Kidney (tissue), 13 donors: ENCODE measurements at regions not wholly inside any gene's neighbourhood (a gene's known extent, or its start where the extent isn't known, plus 50 kb on each side); places are given as distances from the start of the nearest gene placed in this dataset.
"Not testable (repeated sequence)": the region's sequence is repeated elsewhere in the genome, so short reads cannot be mapped to it uniquely, and the experiment has no call there.

Experiments
- DNase-seq, 5 donors: peaks; one replicate each; pipeline ENCODE4 v3.0.0-alpha.2; 2013 to 2020
- FAIRE-seq: peaks from 2 replicates; lab custom pipeline; 2012; peaks lifted over from hg19 to GRCh38; lab: Jason Lieb, UNC
- H3K27ac ChIP-seq, 2 donors: one replicate each; pipeline ENCODE4 v1.7.0; 2013; ENCODE audit warnings: low read depth in 2 of 2, low read length in 2 of 2, inconsistent platforms in 1 of 2
- H3K27me3 ChIP-seq: one replicate; pipeline ENCODE4 v1.7.1; 2013; ENCODE audit warnings: low read length, inconsistent platforms; ENCODE audit not compliant: control insufficient read depth, insufficient read depth
- H3K36me3 ChIP-seq, 3 donors: one replicate each; pipeline versions ENCODE4 v1.7.0 to v1.7.1; 2013; ENCODE audit warnings: low read length in 3 of 3, control low read depth in 1 of 3, inconsistent platforms in 1 of 3; ENCODE audit not compliant: insufficient read depth in 3 of 3, control insufficient read depth in 2 of 3
- H3K4me1 ChIP-seq, 3 donors: one replicate each; pipeline versions ENCODE4 v1.7.0 to v1.7.1; 2013; ENCODE audit warnings: low read length in 3 of 3, inconsistent platforms in 1 of 3, low read depth in 1 of 3; ENCODE audit not compliant: control insufficient read depth in 2 of 3, insufficient read depth in 2 of 3
- H3K4me3 ChIP-seq, 3 donors: one replicate each; pipeline versions ENCODE4 v1.7.0 to v1.8.1; 2013; ENCODE audit warnings: low read length in 3 of 3, control low read depth in 1 of 3, inconsistent platforms in 1 of 3
- H3K9ac ChIP-seq, 3 donors: one replicate each; pipeline versions ENCODE4 v1.7.0 to v1.7.1; 2013; ENCODE audit warnings: low read length in 3 of 3, control low read depth in 1 of 3, inconsistent platforms in 1 of 3
- H3K9me3 ChIP-seq, 3 donors: one replicate each; pipeline versions ENCODE4 v1.7.0 to v1.7.1; 2013; ENCODE audit warnings: low read length in 3 of 3, control low read depth in 1 of 3, inconsistent platforms in 1 of 3; ENCODE audit not compliant: control insufficient read depth in 2 of 3, insufficient read depth in 1 of 3
- CTCF ChIP-seq: IDR thresholded peaks from 3 replicates; pipeline ENCODE4 v1.5.1; 2012; ENCODE audit warnings: mild to moderate bottlenecking, moderate library complexity, borderline replicate concordance; ENCODE audit not compliant: insufficient read depth; ENCODE audit errors: extremely low read depth
- intact Hi-C: fragments of 100-400 bp; cut with DNase I; formaldehyde crosslinking; loops from one replicate; pipeline ENCODE4 v1.11.1; 2022
- donor health status: control.
- donor health status: control.
- donor health status: control.
- donor health status: control.
- donor health status: control.
- donor health status: DM: yes; HTN: yes; CAD: no.
- donor health status: Normal renal cell carcinoma (clear cell type).

- no peak for FAIRE-seq
- intact Hi-C loops, result no loop called here
- Histone ChIP-seq H3K4me1 (no peaks in the 10 kb centered on the region), H3K9me3 (peaks cover 0 to 4% (median 0%) of the 10 kb centered on the region in 3 donors), H3K27me3 (no peaks in the 10 kb centered on the region), H3K27ac (no peak overlapping the region), H3K9ac (no peak overlapping the region), H3K4me3 (no peak overlapping the region), H3K36me3 (no peaks in the 10 kb centered on the region)
- TF ChIP-seq CTCF, result no peak
- no peak for DNase-seq
Measured at GRCh38 chr12:58695263-58695662, 225.0 kb downstream of the LRIG3 start.

- Histone ChIP-seq H3K36me3 (no peaks in the 10 kb centered on the region), H3K4me1 (no peaks in the 10 kb centered on the region), H3K27ac (no peak overlapping the region), H3K9ac (no peak overlapping the region), H3K9me3 (peaks cover 0 to 4% (median 0%) of the 10 kb centered on the region in 3 donors), H3K4me3 (no peak overlapping the region), H3K27me3 (no peaks in the 10 kb centered on the region)
- FAIRE-seq, result no peak
- intact Hi-C loops, result no loop called here
- DNase-seq, result no peak
- no peak for TF ChIP-seq CTCF
Measured at GRCh38 chr12:58701536-58701935, 218.8 kb downstream of the LRIG3 start.

GRCh38 chr12:58703866-58704265 is 216.4 kb downstream of the LRIG3 start:
- DNase-seq (peak in 2 of 5 donors; percentile 7 to 64), FAIRE-seq (no peak)
- Histone ChIP-seq H3K9ac (no peak overlapping the region), H3K27ac (no peak overlapping the region), H3K36me3 (no peaks in the 10 kb centered on the region), H3K27me3 (no peaks in the 10 kb centered on the region), H3K4me3 (no peak overlapping the region), H3K4me1 (no peaks in the 10 kb centered on the region), H3K9me3 (no peaks in the 10 kb centered on the region)
- no peak for TF ChIP-seq CTCF
- intact Hi-C loops, result no loop called here

- FAIRE-seq, H3K27me3 ChIP-seq, DNase-seq, H3K27ac ChIP-seq, H3K4me3 ChIP-seq, H3K9me3 ChIP-seq, intact Hi-C loops, H3K36me3 ChIP-seq, H3K9ac ChIP-seq, H3K4me1 ChIP-seq: not testable (repeated sequence)
Measured at GRCh38 chr12:58704770-58705169, 215.5 kb downstream of the LRIG3 start.
